NCI-H2081 (cell line): ENCODE measurements at regions not wholly inside any gene's neighbourhood (a gene's known extent, or its start where the extent isn't known, plus 50 kb on each side); places are given as distances from the start of the nearest gene placed in this dataset.

Experiments
- DNase-seq, 2 experiments: peaks; one replicate each; lab custom pipeline; 2025; lab: John Stamatoyannopoulos, UW

- DNase-seq: no peak
These were observed 74.1 kb upstream of the MAOA start for GRCh38 chrX:43581888-43582539.

DNA sequence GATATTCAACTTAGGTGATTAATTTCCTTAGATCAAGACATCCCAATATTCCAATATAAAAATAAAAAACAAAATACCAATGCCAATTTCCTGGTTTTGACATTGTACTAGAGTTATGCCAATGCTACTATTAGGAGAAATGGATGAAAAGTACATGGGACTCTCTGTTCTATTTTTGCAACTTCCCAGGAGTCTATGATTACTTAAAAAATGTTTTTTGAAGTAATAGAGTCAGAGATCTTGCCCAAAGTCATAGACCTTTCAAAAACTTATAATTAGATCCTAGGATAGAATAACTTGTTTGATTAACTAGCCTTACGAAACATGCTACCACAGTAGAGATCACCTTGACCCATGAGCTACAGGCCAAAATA is 73.6 kb upstream of the MAOA start:
- DNase-seq: no peak

GRCh38 chrX:43585922-43586321 is 70.2 kb upstream of the MAOA start:
- no peak for DNase-seq

DNA sequence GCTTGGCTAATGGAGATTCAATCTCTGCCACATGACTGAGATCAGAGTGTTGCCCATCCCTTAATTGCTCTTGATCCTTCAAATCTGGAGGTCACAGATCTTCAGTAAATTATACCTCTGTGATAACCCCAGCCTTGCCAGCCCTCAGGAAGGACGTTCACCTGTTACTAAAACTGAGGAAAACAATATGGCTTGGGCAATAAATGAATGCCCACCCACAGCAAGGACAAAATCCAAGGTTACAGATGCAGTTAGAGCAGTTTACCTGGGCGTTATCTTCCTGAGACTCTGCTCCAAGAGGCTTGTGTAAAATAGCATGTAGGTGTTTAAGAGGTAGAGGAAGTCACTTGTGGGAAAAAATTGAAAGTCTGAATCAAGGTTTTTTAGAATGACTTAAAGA is 69.3 kb upstream of the MAOA start:
- DNase-seq: no peak

- no peak for DNase-seq
These were observed 66.4 kb upstream of the MAOA start for GRCh38 chrX:43589735-43590134.

GRCh38 chrX:43590150-43590549 is 65.9 kb upstream of the MAOA start:
- no peak for DNase-seq

GRCh38 chrX:43592597-43592996 is 63.5 kb upstream of the MAOA start:
- no peak for DNase-seq

- DNase-seq: no peak
These were observed 60.2 kb upstream of the MAOA start for GRCh38 chrX:43595931-43596330.

- DNase-seq: no peak
These were observed 51.3 kb upstream of the MAOA start for GRCh38 chrX:43604753-43605152.

- no peak for DNase-seq
These were observed 50.7 kb upstream of the MAOA start for GRCh38 chrX:43605351-43605750.
